HFFc6 (cell line): ENCODE measurements at regions not wholly inside any gene's neighbourhood (a gene's known extent, or its start where the extent isn't known, plus 50 kb on each side); places are given as distances from the start of the nearest gene placed in this dataset.
A peak's percentile ranks its signal among the peaks of the same experiment; 100 is the strongest.

Source experiments
- DNase-seq: peaks from one replicate; pipeline ENCODE4 v3.0.0-alpha.2; 2018
- H3K27ac Mint-ChIP-seq: 2 replicates; pipeline ENCODE4 v1.8.0; 2020; ENCODE audit warnings: mild to moderate bottlenecking, mixed read lengths
- H3K27me3 Mint-ChIP-seq: 2 replicates; pipeline ENCODE4 v1.8.0; 2021; ENCODE audit warnings: mild to moderate bottlenecking, moderate library complexity, mixed read lengths; ENCODE audit not compliant: insufficient read depth
- H3K36me3 Mint-ChIP-seq: 2 replicates; pipeline ENCODE4 v1.8.0; 2021; ENCODE audit warnings: low read depth, mixed read lengths
- H3K4me1 Mint-ChIP-seq: 2 replicates; pipeline ENCODE4 v1.8.0; 2020; ENCODE audit warnings: low read depth, mixed read lengths
- H3K4me3 Mint-ChIP-seq: 2 replicates; pipeline ENCODE4 v1.8.0; 2020; ENCODE audit warnings: mild to moderate bottlenecking, moderate library complexity, mixed read lengths
- H3K9me3 Mint-ChIP-seq: 2 replicates; pipeline ENCODE4 v1.8.0; 2020; ENCODE audit warnings: mild to moderate bottlenecking, mixed read lengths
- CTCF ChIP-seq: fragments of 200-600 bp; sonication (generic); IDR thresholded peaks from 2 replicates; pipeline ENCODE4 v1.5.0; 2021; ENCODE audit warnings: antibody characterized with exemption, mild to moderate bottlenecking

DNA sequence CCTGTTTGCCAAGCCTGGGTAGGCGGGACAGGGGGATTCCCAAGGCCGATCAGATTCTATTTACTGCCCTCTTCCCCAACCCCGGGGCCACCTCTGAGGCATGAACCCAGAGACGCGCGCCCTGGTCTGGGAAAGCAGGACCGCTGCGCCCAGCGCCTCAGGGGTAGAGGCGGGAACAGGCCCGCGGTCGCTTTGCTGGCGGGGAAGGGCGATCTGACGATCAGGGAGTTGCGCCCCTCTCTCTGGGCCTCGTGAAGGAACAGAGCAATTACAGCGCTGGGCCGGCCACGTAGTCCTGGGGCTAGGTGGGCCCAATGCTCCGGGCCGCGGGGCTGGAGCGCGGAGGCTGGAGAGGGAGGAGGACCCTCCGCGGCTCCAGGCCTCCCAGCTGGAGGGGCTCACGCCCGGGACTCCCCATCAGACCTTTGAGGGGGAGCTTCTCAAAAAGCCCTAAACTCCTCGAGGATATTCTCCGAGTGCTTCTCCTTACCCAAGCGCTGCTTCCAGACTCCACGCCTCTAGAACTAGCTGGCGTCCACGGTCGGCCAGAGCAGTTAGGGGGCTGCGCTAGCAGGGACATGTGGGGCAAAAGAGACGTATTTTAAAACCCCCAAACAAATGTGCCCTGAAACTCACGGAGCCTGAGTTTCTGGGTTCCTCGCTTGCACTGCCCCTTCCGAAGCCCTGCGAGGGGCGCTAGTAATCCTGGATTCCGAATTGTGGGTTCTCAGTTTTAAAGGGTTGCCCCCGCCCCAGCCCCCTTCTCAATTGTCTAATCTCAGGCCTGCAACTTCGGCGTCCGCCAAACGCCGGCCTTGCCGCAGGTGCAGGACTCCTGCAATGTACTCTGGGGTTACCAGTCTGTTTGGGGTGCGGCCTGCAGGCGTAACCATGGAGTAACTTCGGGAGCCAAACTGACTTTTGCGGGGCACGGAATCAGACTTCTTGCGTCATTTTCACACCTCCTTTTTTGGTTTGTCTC, 57.6 kb downstream of the TMEM174 start:
- no peaks in the 10 kb centered on the region for H3K36me3 Mint-ChIP-seq
- peaks cover 2% of the 10 kb centered on the region for H3K27me3 Mint-ChIP-seq
- H3K27ac Mint-ChIP-seq, result no peak overlapping the region
- H3K4me1 Mint-ChIP-seq, result peaks cover 27% of the 10 kb centered on the region
- H3K9me3 Mint-ChIP-seq, result no peaks in the 10 kb centered on the region
- DNase-seq, result no peak
- TF ChIP-seq CTCF, result 0 out of 2 replicates have a peak, but pooled peaks have one; percentile 11
- no peak overlapping the region for H3K4me3 Mint-ChIP-seq

DNA sequence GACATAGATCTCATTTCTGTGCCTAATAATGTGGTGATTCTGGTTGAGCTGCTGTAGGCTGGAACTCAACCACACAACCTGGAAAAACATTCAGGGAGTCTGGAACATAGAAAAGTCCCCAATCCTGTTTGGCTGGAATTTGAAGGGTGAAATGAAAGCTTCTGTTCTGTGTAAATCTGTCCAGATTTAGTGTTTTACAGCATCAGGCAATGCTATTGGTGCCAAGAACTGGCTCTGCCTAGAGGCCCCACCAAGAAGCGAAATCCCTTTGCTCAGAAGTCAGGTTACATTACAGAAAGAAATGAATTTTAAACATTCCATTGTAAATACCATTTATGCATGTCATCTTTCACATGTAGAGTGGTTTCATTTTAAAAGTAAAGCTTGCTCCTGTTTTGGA, 56.3 kb downstream of the TMEM174 start:
- no peak for TF ChIP-seq CTCF
- H3K27ac Mint-ChIP-seq, result peak overlapping the region; percentile 38; the same call in 1 of the 2 replicates
- DNase-seq, result peak; percentile 46

DNA sequence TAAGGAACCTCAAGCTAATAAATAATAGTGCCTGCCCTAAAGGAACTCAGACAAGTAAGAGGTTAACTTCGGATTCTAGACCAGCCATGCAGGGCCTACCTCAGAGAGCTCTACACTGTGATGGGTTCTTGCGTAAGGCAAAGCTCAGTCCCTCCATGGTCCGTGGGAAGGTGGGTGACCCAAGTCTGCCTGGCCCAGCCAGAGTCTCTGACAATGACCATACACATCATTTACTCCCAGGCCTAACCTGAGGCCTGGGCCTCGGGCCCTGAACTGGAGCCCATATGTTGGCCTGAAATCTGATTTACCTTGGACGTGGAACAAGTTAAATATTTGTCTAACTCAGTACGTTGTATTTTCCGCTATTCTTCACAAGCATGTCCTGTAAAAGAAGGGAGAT, 55.1 kb downstream of the TMEM174 start:
- no peak for DNase-seq
- Mint-ChIP-seq H3K27ac (no peak overlapping the region), H3K27me3 (no peaks in the 10 kb centered on the region; the same call in 1 of the 2 replicates), H3K4me3 (no peak overlapping the region), H3K4me1 (peaks cover 27% of the 10 kb centered on the region), H3K36me3 (no peaks in the 10 kb centered on the region), H3K9me3 (no peaks in the 10 kb centered on the region)
- TF ChIP-seq CTCF, result no peak

More for the DNA sequence above, 56.3 kb downstream of the TMEM174 start:
- Mint-ChIP-seq H3K27me3 (no peaks in the 10 kb centered on the region; the same call in 1 of the 2 replicates), H3K4me1 (peaks cover 27% of the 10 kb centered on the region), H3K36me3 (no peaks in the 10 kb centered on the region), H3K4me3 (no peak overlapping the region), H3K9me3 (no peaks in the 10 kb centered on the region)
